Activated CD4-positive, CD25-positive, alpha-beta regulatory T cell (primary cell): ENCODE measurements at regions not wholly inside any gene's neighbourhood (a gene's known extent, or its start where the extent isn't known, plus 50 kb on each side); places are given as distances from the start of the nearest gene placed in this dataset.

Experiments used
- DNase-seq, 4 experiments: peaks; one replicate each; lab custom pipeline; 2025; lab: John Stamatoyannopoulos, UW

- no peak for DNase-seq
Observed at GRCh38 chr22:48099671-48100070, 1337.2 kb downstream of the TBC1D22A start.

GRCh38 chr22:48099251-48099650 lies 1336.8 kb downstream of the TBC1D22A start:
- no peak for DNase-seq

GRCh38 chr22:48098921-48099245 lies 1336.4 kb downstream of the TBC1D22A start:
- DNase-seq: no peak

GRCh38 chr22:48098243-48098920 lies 1335.9 kb downstream of the TBC1D22A start:
- no peak for DNase-seq

- no peak for DNase-seq
Observed at GRCh38 chr22:48097723-48098122, 1335.3 kb downstream of the TBC1D22A start.

- DNase-seq: no peak
Observed at GRCh38 chr22:48096851-48097665, 1334.6 kb downstream of the TBC1D22A start.

GRCh38 chr22:48096411-48096810 lies 1334.0 kb downstream of the TBC1D22A start:
- DNase-seq: no peak

GRCh38 chr22:48093981-48094380 lies 1331.5 kb downstream of the TBC1D22A start:
- no peak for DNase-seq

- no peak for DNase-seq
Observed at GRCh38 chr22:48092866-48093265, 1330.4 kb downstream of the TBC1D22A start.

GRCh38 chr22:48091656-48092223 lies 1329.3 kb downstream of the TBC1D22A start:
- no peak for DNase-seq

- DNase-seq: no peak
Observed at GRCh38 chr22:48091060-48091650, 1328.7 kb downstream of the TBC1D22A start.

GRCh38 chr22:48090332-48090672 lies 1327.9 kb downstream of the TBC1D22A start:
- no peak for DNase-seq

- DNase-seq: no peak
Observed at GRCh38 chr22:48089601-48090331, 1327.3 kb downstream of the TBC1D22A start.

- DNase-seq: no peak
Observed at GRCh38 chr22:48088926-48089536, 1326.6 kb downstream of the TBC1D22A start.

GRCh38 chr22:48088251-48088650 lies 1325.8 kb downstream of the TBC1D22A start:
- DNase-seq: no peak

- no peak for DNase-seq
Observed at GRCh38 chr22:48085901-48086645, 1323.6 kb downstream of the TBC1D22A start.

- DNase-seq: no peak
Observed at GRCh38 chr22:48084729-48085050, 1322.2 kb downstream of the TBC1D22A start.

- no peak for DNase-seq
Observed at GRCh38 chr22:48084041-48084728, 1321.7 kb downstream of the TBC1D22A start.

- DNase-seq: no peak
Observed at GRCh38 chr22:48083502-48083901, 1321.1 kb downstream of the TBC1D22A start.

GRCh38 chr22:48082284-48082683 lies 1319.8 kb downstream of the TBC1D22A start:
- no peak for DNase-seq

GRCh38 chr22:48081281-48081680 lies 1318.8 kb downstream of the TBC1D22A start:
- no peak for DNase-seq
